ENCODE measurements at regions not wholly inside any gene's neighbourhood (a gene's known extent, or its start where the extent isn't known, plus 50 kb on each side); places are given as distances from the start of the nearest gene placed in this dataset.

DNA sequence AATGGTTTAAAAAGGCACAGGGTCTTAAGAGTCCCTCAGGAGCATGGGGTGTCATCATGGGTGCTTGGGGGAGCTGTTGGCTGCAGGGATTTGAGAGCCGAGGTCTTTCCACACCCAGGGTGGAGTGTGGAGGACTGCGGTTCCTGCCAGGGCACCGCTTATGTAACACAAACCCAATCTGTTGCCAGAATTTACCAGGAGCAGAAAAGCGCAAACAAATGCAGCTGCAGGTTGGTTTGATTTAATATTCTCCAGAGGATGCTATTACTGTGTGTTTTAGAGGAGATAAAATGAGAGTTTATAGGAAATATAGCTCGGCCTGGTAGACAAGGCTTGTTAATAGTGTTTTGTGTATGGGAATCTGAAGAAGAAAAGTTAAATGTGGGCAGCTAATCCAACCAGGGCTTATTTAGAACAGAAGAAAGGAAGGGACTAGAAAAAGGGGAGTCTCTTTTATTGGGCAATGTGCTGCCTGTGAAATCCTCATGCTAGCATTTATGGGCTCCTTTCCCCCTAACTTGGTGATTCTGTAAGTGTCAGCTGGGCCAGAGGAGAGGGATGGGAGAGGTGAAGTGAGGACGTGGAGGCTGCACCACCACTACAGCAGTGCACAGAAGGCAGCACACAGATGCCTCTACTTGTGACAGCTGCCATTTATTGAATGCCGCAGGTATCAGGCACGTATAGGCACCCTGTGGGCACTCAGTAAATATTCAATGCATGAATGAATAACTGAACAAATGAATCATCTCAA, 174.7 kb downstream of the KATNIP start:
- Histone ChIP-seq H3K36me3 (ENCODE audit: control insufficient read depth in 2 of 3, insufficient read depth in 3 of 3, low read length in 3 of 3) (peaks cover 0 to 16% (median 10%) of the 10 kb centered on the region in 3 donors), H3K27me3 (ENCODE audit: control insufficient read depth, insufficient read depth, low read length) (no peaks in the 10 kb centered on the region), H3K4me1 (ENCODE audit: control insufficient read depth in 2 of 3, insufficient read depth in 2 of 3, low read depth in 1 of 3, low read length in 3 of 3) (peaks cover 0 to 11% (median 6%) of the 10 kb centered on the region in 3 donors), H3K9me3 (ENCODE audit: control insufficient read depth in 2 of 3, insufficient read depth in 1 of 3, low read length in 3 of 3) (no peaks in the 10 kb centered on the region), H3K27ac (ENCODE audit: low read depth in 2 of 2, low read length in 2 of 2) (no peak overlapping the region), H3K4me3 (ENCODE audit: low read length in 3 of 3) (no peak overlapping the region), H3K9ac (ENCODE audit: low read length in 3 of 3) (no peak overlapping the region)
- intact Hi-C loops (cut with DNase I) = no loop called here
- FAIRE-seq = no peak
- TF ChIP-seq, protein P1, sequence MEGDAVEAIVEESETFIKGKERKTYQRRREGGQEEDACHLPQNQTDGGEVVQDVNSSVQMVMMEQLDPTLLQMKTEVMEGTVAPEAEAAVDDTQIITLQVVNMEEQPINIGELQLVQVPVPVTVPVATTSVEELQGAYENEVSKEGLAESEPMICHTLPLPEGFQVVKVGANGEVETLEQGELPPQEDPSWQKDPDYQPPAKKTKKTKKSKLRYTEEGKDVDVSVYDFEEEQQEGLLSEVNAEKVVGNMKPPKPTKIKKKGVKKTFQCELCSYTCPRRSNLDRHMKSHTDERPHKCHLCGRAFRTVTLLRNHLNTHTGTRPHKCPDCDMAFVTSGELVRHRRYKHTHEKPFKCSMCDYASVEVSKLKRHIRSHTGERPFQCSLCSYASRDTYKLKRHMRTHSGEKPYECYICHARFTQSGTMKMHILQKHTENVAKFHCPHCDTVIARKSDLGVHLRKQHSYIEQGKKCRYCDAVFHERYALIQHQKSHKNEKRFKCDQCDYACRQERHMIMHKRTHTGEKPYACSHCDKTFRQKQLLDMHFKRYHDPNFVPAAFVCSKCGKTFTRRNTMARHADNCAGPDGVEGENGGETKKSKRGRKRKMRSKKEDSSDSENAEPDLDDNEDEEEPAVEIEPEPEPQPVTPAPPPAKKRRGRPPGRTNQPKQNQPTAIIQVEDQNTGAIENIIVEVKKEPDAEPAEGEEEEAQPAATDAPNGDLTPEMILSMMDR (IDR thresholded peaks at IDR 0.05; ENCODE audit: borderline replicate concordance, extremely low read depth, insufficient read depth) = no peak
- peak in 1 of 5 donors; percentile 38 for DNase-seq

DNA sequence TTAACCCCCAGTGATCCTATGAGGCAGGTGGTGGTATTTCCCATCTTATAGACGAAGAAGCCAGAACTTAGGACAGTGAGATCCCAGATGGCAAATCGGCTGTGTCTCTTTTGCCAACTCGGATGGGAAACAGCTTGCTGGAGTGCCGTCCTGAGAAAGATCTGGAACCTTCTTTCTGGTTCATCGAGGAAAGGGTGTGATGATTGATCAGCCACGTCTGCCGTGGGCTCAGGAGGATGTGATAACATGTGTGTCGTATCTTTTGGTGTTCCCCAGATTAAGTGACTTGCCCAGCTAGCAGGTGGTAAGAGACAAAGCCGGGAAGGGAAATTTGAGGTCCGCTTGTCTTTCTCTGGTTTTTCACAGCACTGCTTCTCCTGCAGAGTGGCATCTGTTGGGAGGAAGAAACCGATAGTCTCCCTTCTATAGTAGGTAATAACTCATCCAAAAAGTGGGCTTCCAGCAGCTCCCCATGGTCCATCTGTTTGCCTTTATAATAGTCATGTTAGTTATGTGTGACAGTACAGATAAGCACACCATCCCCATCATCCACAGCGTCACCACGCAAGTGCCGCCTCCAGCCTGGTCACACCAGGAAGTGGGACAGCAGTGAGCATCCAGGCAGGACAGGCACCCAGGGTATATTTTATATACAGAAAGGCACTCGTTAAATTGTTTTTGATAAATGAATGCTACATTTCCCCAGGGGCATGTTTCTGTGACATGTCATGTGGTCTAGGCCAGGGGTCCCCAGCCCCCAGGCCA, 175.5 kb downstream of the KATNIP start:
- H3K9me3 ChIP-seq (ENCODE audit: control insufficient read depth in 2 of 3, insufficient read depth in 1 of 3, low read length in 3 of 3) = no peaks in the 10 kb centered on the region
- no peak overlapping the region for H3K27ac ChIP-seq (ENCODE audit: low read depth in 2 of 2, low read length in 2 of 2)
- intact Hi-C loops (cut with DNase I) = no loop called here
- DNase-seq (peak in 1 of 5 donors; percentile 10), FAIRE-seq (no peak)
- H3K36me3 ChIP-seq (ENCODE audit: control insufficient read depth in 2 of 3, insufficient read depth in 3 of 3, low read length in 3 of 3) = peaks cover 0 to 16% (median 10%) of the 10 kb centered on the region in 3 donors
- TF ChIP-seq, protein P1 (IDR thresholded peaks at IDR 0.05; ENCODE audit: borderline replicate concordance, extremely low read depth, insufficient read depth) = no peak
- H3K4me3 ChIP-seq (ENCODE audit: low read length in 3 of 3) = no peak overlapping the region
- peaks cover 0 to 11% (median 6%) of the 10 kb centered on the region in 3 donors for H3K4me1 ChIP-seq (ENCODE audit: control insufficient read depth in 2 of 3, insufficient read depth in 2 of 3, low read depth in 1 of 3, low read length in 3 of 3)
- H3K9ac ChIP-seq (ENCODE audit: low read length in 3 of 3) = no peak overlapping the region
- H3K27me3 ChIP-seq (ENCODE audit: control insufficient read depth, insufficient read depth, low read length) = no peaks in the 10 kb centered on the region

DNA sequence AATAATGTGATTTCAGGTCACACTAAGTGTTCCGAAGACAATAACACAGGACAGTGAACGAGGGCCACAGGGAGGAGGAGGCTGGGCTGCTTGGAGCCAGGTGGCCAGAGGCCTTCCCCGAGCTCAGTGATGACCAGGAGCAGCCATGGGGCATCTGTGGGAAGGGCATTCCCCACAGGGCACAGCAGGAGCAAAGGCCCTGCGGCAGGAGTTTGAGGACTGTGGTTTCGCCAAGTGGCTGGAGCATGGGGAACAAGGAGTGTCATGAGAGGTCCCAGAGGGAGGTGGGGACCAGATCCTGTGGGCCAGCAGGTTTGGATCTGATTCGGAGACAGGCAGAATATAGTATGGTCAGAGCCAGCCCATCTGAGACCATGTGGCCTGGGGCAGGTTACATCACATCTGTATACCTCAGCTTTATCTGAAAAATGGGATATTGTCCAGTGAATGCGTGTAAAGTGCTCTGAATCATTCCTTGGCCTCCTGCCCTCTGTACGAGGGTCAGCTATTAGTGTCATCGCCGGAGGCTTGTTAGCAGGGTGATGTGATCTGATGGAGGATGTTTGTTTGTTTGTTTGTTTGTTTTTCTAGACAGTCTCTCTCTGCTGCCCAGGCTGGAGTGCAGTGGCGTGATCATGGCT, 176.8 kb downstream of the KATNIP start:
- H3K4me3 ChIP-seq (ENCODE audit: low read length in 3 of 3) = no peak overlapping the region
- peak in 1 of 5 donors; percentile 46 for DNase-seq
- H3K9me3 ChIP-seq (ENCODE audit: control insufficient read depth in 2 of 3, insufficient read depth in 1 of 3, low read length in 3 of 3) = no peaks in the 10 kb centered on the region
- H3K27me3 ChIP-seq (ENCODE audit: control insufficient read depth, insufficient read depth, low read length) = no peaks in the 10 kb centered on the region
- H3K27ac ChIP-seq (ENCODE audit: low read depth in 2 of 2, low read length in 2 of 2) = no peak overlapping the region
- H3K36me3 ChIP-seq (ENCODE audit: control insufficient read depth in 2 of 3, insufficient read depth in 3 of 3, low read length in 3 of 3) = peaks cover 0 to 14% (median 8%) of the 10 kb centered on the region in 3 donors
- H3K9ac ChIP-seq (ENCODE audit: low read length in 3 of 3) = no peak overlapping the region
- intact Hi-C loops (cut with DNase I) = no loop called here
- FAIRE-seq = no peak
- TF ChIP-seq, protein P1 (IDR thresholded peaks at IDR 0.05; ENCODE audit: borderline replicate concordance, extremely low read depth, insufficient read depth) = no peak
- H3K4me1 ChIP-seq (ENCODE audit: control insufficient read depth in 2 of 3, insufficient read depth in 2 of 3, low read depth in 1 of 3, low read length in 3 of 3) = peaks cover 0 to 11% (median 6%) of the 10 kb centered on the region in 3 donors
